DMS153 (cell line): ENCODE measurements at regions not wholly inside any gene's neighbourhood (a gene's known extent, or its start where the extent isn't known, plus 50 kb on each side); places are given as distances from the start of the nearest gene placed in this dataset.
"Not testable (repeated sequence)": the region's sequence is repeated elsewhere in the genome, so short reads cannot be mapped to it uniquely, and the experiment has no call there.

Experiments
- DNase-seq: peaks from one replicate; lab custom pipeline; 2025; lab: John Stamatoyannopoulos, UW

- DNase-seq, result no peak
Measured at GRCh38 chr7:106583706-106584690, 77.0 kb downstream of the CCDC71L start.

GRCh38 chr7:106583100-106583499, 77.9 kb downstream of the CCDC71L start:
- DNase-seq, result no peak

GRCh38 chr7:106582365-106582764, 78.6 kb downstream of the CCDC71L start:
- no peak for DNase-seq

GRCh38 chr7:106579086-106579485, 81.9 kb downstream of the CCDC71L start:
- not testable (repeated sequence) for DNase-seq

GRCh38 chr7:106575138-106575823, 85.7 kb downstream of the CCDC71L start:
- DNase-seq, result no peak

- no peak for DNase-seq
Measured at GRCh38 chr7:106573738-106574137, 87.2 kb downstream of the CCDC71L start.

GRCh38 chr7:106573125-106573663, 87.8 kb downstream of the CCDC71L start:
- no peak for DNase-seq

- DNase-seq, result no peak
Measured at GRCh38 chr7:106572394-106573124, 88.4 kb downstream of the CCDC71L start.

GRCh38 chr7:106571563-106571962, 89.4 kb downstream of the CCDC71L start:
- DNase-seq, result no peak

GRCh38 chr7:106570948-106571418, 90.0 kb downstream of the CCDC71L start:
- DNase-seq, result peak; percentile 21

GRCh38 chr7:106570146-106570545, 90.8 kb downstream of the CCDC71L start:
- DNase-seq, result no peak

- DNase-seq, result no peak
Measured at GRCh38 chr7:106569500-106569929, 91.4 kb downstream of the CCDC71L start.

- DNase-seq, result peak; percentile 71
Measured at GRCh38 chr7:106568680-106569499, 92.1 kb downstream of the CCDC71L start.

GRCh38 chr7:106568002-106568679, 92.8 kb downstream of the CCDC71L start:
- no peak for DNase-seq

GRCh38 chr7:106567204-106568001, 93.6 kb downstream of the CCDC71L start:
- DNase-seq, result not testable (repeated sequence)

- DNase-seq, result no peak
Measured at GRCh38 chr7:106566672-106567071, 94.3 kb downstream of the CCDC71L start.

GRCh38 chr7:106566196-106566595, 94.8 kb downstream of the CCDC71L start:
- DNase-seq, result no peak

- no peak for DNase-seq
Measured at GRCh38 chr7:106565428-106565827, 95.5 kb downstream of the CCDC71L start.

GRCh38 chr7:106563466-106564150, 97.3 kb downstream of the CCDC71L start:
- peak; percentile 3 for DNase-seq
